Naive B cell (primary cell): ENCODE measurements at regions not wholly inside any gene's neighbourhood (a gene's known extent, or its start where the extent isn't known, plus 50 kb on each side); places are given as distances from the start of the nearest gene placed in this dataset.
A peak's percentile ranks its signal among the peaks of the same experiment; 100 is the strongest.
"Not testable (repeated sequence)": the region's sequence is repeated elsewhere in the genome, so short reads cannot be mapped to it uniquely, and the experiment has no call there.

ENCODE experiments used
- ATAC-seq, 2 donors: fragments of 150-1000 bp; cut with Tn5 transposase; 2 replicates each; pipeline ENCODE4 v1.10.0; 2021; ENCODE audit warnings: low read depth in 2 of 2, mild to moderate bottlenecking in 2 of 2, moderate library complexity in 2 of 2
- DNase-seq: peaks from one replicate; pipeline ENCODE4 v3.0.0; 2022
- H3K27ac Mint-ChIP-seq, 6 donors: one replicate each; pipeline ENCODE4 v1.8.0; 2020 to 2022; ENCODE audit warnings: mild to moderate bottlenecking in 6 of 6, mixed read lengths in 6 of 6, moderate library complexity in 5 of 6, inconsistent platforms in 2 of 6
- H3K27me3 Mint-ChIP-seq, 3 donors: one replicate each; pipeline ENCODE4 v1.8.0; 2021 to 2022; ENCODE audit warnings: mixed read lengths in 3 of 3, mild to moderate bottlenecking in 1 of 3
- H3K36me3 Mint-ChIP-seq, 2 donors: one replicate each; pipeline ENCODE4 v1.8.0; 2020 to 2022; ENCODE audit warnings: mixed read lengths in 2 of 2, inconsistent platforms in 1 of 2, mild to moderate bottlenecking in 1 of 2
- H3K4me1 Mint-ChIP-seq, 3 donors: one replicate each; pipeline ENCODE4 v1.8.0; 2020 to 2022; ENCODE audit warnings: mixed read lengths in 3 of 3, inconsistent platforms in 1 of 3, mild to moderate bottlenecking in 1 of 3, moderate library complexity in 1 of 3
- H3K4me3 Mint-ChIP-seq, 8 donors: one replicate each; pipeline ENCODE4 v1.8.0; 2020 to 2022; ENCODE audit warnings: mild to moderate bottlenecking in 8 of 8, mixed read lengths in 8 of 8, moderate library complexity in 8 of 8, inconsistent platforms in 2 of 8
- H3K9me3 Mint-ChIP-seq, 7 donors: one replicate each; pipeline ENCODE4 v1.8.0; 2020 to 2022; ENCODE audit warnings: mixed read lengths in 7 of 7, mild to moderate bottlenecking in 5 of 7, inconsistent platforms in 2 of 7, moderate library complexity in 1 of 7

DNA sequence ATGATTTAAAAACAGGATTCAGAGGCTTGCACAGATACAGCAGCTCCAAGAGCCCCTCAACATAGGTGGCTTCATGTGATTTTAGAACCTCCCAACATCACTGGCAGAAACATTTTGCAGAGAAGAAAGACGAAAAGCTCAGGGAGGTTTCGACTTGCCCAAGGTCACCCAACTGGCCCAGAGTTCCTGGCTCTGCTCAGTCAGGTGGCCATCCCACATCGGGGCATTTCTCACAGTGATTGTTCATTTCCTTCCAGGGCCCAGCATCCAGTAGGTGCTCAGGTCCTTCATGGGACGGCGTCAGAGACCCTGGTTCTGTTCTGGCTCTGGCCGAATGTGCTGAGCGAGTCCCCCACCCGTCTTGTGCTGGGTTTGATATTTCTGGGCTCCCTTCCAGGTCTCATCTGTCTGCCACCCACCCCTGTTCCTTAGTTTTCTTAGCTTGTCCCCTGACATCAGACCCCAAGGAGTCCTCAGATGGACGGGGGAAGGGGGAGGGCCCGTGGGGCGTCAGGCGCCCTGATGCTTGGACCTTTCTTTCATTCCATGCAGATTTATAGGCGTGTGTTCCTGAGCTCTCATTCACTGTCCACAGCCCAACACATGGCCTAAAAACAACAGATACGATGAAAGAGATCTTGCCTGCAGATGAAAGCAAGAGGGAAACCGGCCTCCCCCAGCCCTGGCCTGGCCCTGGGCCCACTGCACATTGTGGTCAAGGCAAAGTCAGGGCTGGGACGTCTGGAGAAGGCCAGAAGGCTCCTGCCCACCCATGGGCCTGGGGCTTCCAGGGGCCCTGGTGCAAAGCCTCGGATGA lies 123.1 kb upstream of the ZBTB40 start:
- DNase-seq, result no peak
- H3K4me1 Mint-ChIP-seq, result peaks cover 0 to 4% (median 0%) of the 10 kb centered on the region in 3 donors
- ATAC-seq, result no peak
- peaks cover 0 to 4% (median 0%) of the 10 kb centered on the region in 7 donors for H3K9me3 Mint-ChIP-seq
- peaks cover 0 to 22% (median 4%) of the 10 kb centered on the region in 3 donors for H3K27me3 Mint-ChIP-seq
- H3K4me3 Mint-ChIP-seq, result no peak overlapping the region
- no peaks in the 10 kb centered on the region for H3K36me3 Mint-ChIP-seq
- H3K27ac Mint-ChIP-seq, result peak overlapping the region in 1 of 6 donors; percentile 60

DNA sequence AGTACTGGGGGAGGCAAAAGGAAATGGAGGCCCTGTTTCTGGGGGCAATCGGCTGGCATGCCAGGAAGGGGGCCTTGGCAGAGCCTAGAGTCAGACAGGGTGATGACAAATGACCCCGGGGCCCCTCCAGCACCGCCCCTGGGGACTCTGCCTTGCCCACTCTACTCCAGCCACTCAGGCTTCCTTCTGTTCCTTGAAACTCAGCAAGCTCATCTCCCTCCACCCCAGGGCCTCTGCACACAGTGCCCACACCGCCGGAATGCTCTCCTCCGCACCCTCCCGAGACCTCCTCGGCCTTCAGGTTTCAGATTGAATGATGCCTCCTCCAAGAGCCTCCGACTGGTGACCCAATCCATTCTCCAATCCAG lies 122.5 kb upstream of the ZBTB40 start:
- Mint-ChIP-seq H3K4me1 (peaks cover 0 to 6% (median 0%) of the 10 kb centered on the region in 3 donors), H3K36me3 (no peaks in the 10 kb centered on the region), H3K9me3 (peaks cover 0 to 8% (median 0%) of the 10 kb centered on the region in 7 donors), H3K27me3 (peaks cover 0 to 28% (median 8%) of the 10 kb centered on the region in 3 donors), H3K27ac (no peak overlapping the region), H3K4me3 (no peak overlapping the region)
- ATAC-seq (no peak), DNase-seq (no peak)

DNA sequence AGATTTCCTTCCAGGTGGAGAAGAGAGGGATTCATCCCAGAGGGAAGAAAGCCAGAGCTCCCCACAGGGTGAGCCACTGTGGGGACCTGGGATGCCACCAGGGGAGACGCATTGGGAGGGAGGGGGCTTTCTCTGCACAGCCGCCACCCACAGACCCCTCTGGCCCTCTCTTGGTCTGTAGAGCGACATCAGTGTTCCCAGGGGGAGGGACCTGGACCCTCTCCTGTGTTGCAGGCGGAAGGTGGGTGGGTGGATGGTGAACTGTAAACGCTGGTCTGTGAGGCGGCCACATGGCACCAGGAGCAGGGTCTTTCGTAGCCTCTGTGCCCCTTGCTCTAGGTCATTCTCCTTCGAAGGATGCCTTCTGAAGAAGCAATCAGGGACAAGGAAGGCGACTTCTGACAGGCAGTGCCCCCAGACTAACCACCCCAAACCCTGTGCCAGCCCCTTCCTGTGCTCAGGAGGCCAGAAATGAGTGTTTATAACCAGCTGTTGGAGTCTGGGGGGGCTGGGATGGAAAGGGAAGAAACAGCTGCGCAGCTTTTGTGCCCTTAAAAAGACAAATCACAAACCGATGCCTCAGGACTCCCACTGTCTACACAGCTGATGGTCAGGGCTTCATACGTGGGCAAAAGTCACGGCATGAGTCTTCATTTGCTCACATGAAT lies 121.4 kb upstream of the ZBTB40 start:
- Mint-ChIP-seq H3K36me3 (no peaks in the 10 kb centered on the region), H3K27ac (no peak overlapping the region), H3K9me3 (peaks cover 0 to 12% (median 0%) of the 10 kb centered on the region in 7 donors), H3K4me1 (peaks cover 0 to 6% (median 0%) of the 10 kb centered on the region in 3 donors), H3K4me3 (no peak overlapping the region), H3K27me3 (peaks cover 0 to 28% (median 8%) of the 10 kb centered on the region in 3 donors)
- DNase-seq (no peak), ATAC-seq (no peak)

DNA sequence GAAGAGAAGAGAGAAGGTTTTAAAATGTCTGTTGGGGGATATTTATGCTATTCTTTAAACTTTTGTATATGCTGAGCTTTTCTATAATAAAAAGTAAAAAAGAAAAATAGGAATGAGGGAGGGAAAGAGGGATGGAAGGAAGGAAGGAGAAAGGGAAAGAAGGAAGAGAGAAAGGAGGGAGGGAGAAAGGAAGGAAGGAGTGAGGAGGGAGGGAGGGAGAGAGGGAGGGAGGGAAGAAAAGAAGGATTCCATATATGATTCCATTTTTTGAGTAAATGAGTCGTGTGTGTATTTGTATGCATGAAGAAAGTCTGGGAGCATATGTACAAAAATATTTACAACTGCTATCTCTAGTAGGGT lies 120.9 kb upstream of the ZBTB40 start:
- no peak overlapping the region for H3K4me3 Mint-ChIP-seq
- DNase-seq (no peak), ATAC-seq (no peak)
- H3K4me1 Mint-ChIP-seq, result peaks cover 0 to 6% (median 0%) of the 10 kb centered on the region in 3 donors
- H3K27me3 Mint-ChIP-seq, result peaks cover 0 to 28% (median 8%) of the 10 kb centered on the region in 3 donors
- H3K9me3 Mint-ChIP-seq, result peaks cover 0 to 12% (median 0%) of the 10 kb centered on the region in 7 donors
- no peak overlapping the region for H3K27ac Mint-ChIP-seq
- no peaks in the 10 kb centered on the region for H3K36me3 Mint-ChIP-seq

DNA sequence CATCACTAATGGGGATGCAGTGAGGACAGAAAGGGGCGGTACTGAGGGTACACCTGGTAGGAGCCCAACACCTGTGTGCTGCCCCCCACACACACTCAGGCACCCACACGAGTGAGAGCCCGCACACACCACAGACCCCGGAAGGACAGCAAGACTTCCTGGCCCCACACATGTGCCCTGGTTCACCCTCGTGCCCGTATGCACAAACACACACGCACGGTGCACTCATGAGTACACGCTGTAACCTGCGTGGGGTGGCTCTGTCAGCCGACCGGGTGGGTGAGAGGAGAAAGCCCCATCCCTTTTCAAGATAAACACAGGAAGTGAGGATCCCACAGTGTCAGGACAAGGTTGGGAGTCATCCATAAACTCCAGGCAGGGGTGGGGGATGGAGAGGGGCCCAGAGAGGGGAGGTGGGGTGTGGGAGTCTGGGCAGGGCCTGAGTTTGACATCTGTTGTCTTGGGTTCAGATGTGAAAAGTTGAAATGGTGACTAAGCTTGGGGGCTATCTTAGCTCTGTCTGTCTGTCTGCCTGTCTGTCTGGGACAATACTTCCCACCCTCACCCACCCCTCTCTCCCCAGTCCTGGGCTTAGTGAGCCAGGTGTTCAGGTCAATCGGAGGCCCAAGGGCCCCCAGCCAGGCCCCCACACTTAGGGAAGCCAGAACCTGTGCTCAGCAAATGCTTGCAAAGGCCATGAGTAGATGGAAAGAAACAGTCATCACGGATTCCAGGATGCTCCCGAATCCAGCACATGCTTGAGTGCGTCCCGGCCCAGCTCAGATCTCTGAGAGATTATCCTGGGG lies 119.8 kb upstream of the ZBTB40 start:
- Mint-ChIP-seq H3K27ac (no peak overlapping the region), H3K4me1 (peaks cover 0 to 6% (median 0%) of the 10 kb centered on the region in 3 donors), H3K36me3 (no peaks in the 10 kb centered on the region), H3K27me3 (peaks cover 0 to 28% (median 8%) of the 10 kb centered on the region in 3 donors), H3K9me3 (peaks cover 0 to 12% (median 0%) of the 10 kb centered on the region in 7 donors), H3K4me3 (no peak overlapping the region)
- DNase-seq, result no peak
- ATAC-seq, result no peak

DNA sequence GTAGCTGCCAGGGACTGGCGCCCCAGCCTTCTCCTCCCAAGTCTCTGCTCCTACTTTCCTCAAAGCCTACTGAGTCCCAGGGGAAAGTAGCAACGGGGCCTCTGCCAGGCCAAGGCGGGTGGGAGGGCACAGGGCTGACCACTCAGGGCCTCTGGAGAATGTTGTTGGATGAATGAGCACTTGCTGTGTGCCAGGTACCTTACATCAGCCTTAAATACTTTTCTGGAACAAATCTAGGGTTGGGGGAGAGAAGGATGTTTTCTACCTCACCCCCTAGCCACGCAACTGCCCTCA lies 119.3 kb upstream of the ZBTB40 start:
- Mint-ChIP-seq H3K27me3 (peaks cover 0 to 28% (median 8%) of the 10 kb centered on the region in 3 donors), H3K4me3 (no peak overlapping the region), H3K4me1 (peaks cover 0 to 6% (median 0%) of the 10 kb centered on the region in 3 donors), H3K9me3 (peaks cover 0 to 12% (median 0%) of the 10 kb centered on the region in 7 donors), H3K27ac (no peak overlapping the region), H3K36me3 (no peaks in the 10 kb centered on the region)
- DNase-seq (no peak), ATAC-seq (no peak)

DNA sequence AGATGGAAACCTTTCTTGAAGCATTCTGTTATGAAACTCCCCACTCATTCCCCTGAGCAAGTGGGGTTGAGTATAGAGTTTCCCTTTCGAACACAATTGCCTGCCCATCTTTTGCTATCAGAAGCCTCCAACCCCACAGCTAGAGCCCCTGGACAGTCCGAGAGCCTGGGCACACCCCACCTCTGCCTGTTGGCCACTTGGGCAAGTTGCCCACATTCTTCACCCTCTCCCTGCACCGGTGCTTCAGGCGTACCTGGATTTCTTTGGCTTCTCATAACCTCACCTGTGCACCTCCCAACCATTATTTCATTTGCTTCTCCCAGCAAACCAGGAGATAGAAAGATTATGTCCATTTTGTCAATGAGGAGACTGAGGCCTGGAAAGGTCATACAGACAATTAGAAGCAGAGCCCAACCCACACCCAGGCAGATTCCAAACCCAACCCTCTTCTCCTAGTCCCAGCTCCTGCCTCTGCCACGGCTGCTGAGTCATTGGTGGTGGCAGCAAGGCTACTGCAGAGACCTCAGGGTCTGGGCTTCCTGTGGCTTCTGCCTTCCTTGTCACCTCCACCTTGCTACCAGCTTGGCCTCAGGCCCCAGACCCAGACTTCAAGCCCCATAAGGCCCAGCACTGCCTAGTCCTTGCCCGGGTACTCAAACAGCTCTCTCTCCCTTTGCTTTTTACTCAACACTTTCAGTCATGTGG lies 118.7 kb upstream of the ZBTB40 start:
- no peak overlapping the region for H3K4me3 Mint-ChIP-seq

DNA sequence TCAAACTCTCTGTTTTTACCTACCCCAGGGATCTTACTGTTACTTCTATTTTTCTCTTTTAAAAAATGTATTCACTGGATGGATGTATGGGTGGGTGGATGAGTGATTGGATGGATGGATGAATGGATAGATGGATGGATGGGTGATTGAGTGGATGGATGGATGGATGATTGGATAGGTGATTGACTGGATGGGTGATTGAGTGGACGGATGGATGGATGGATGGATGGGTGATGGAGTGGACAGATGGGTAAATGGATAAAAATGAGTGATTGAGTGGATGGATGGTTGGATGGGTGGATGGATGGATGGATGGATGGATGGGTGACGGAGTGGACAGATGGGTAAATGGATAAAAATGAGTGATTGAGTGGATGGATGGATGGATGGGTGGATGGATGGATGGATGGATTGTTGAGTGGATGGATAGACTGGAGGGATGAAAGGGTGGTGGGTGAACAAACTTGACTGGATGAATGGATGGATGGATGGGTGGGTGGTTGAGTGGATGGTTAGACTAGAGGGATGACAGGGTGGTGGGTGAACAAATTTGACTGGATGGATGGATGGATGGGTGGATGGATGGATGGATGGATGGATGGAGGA lies 118.0 kb upstream of the ZBTB40 start:
- Mint-ChIP-seq H3K36me3 (no peaks in the 10 kb centered on the region), H3K9me3 (peaks cover 0 to 12% (median 0%) of the 10 kb centered on the region in 7 donors), H3K4me3 (no peak overlapping the region), H3K27ac (no peak overlapping the region), H3K27me3 (peaks cover 0 to 28% (median 8%) of the 10 kb centered on the region in 3 donors), H3K4me1 (peaks cover 0 to 6% (median 0%) of the 10 kb centered on the region in 3 donors)
- DNase-seq (no peak), ATAC-seq (no peak)

More for the DNA sequence above, 118.7 kb upstream of the ZBTB40 start:
- Mint-ChIP-seq H3K27ac (no peak overlapping the region), H3K36me3 (no peaks in the 10 kb centered on the region), H3K27me3 (peaks cover 0 to 28% (median 8%) of the 10 kb centered on the region in 3 donors), H3K4me1 (peaks cover 0 to 6% (median 0%) of the 10 kb centered on the region in 3 donors), H3K9me3 (peaks cover 0 to 12% (median 0%) of the 10 kb centered on the region in 7 donors)
- DNase-seq (no peak), ATAC-seq (no peak)

DNA sequence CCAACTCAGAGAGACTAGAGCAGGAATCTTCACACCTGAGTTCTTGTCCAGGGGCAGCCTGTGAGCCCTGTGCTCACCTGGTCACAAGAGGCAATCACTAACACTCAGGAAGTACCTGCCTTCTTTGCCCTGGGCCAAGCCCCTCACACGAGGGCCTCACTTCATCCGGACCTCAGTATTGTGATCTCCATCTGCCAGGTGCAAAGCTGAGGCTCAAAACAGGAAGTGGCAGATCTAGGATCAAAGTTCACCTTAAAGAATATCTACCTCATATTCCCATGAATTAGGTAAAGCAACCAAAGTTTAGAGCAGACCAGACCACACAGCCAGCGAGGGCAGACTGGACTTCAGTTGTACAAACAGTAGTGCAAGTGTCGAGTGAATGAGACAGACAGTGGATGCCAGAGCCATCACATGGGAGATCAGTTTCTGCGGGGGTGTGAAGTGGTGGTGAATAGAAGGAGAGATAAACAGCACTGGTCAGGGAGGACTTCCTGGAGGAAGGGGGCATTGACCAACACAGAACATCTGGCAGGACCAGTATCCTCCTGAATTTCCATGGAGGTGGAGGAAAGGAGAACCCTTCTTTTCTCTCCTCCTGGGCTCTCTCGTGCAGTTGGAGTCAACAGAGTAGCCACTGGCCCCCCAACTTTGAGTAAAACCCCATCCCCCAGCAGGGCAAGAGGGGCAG lies 116.6 kb upstream of the ZBTB40 start:
- Mint-ChIP-seq H3K4me1 (peaks cover 0 to 6% (median 0%) of the 10 kb centered on the region in 3 donors), H3K36me3 (no peaks in the 10 kb centered on the region), H3K27me3 (peaks cover 0 to 28% (median 14%) of the 10 kb centered on the region in 3 donors), H3K9me3 (peaks cover 0 to 12% (median 0%) of the 10 kb centered on the region in 7 donors), H3K27ac (no peak overlapping the region), H3K4me3 (no peak overlapping the region)
- ATAC-seq, result no peak
- DNase-seq, result no peak

DNA sequence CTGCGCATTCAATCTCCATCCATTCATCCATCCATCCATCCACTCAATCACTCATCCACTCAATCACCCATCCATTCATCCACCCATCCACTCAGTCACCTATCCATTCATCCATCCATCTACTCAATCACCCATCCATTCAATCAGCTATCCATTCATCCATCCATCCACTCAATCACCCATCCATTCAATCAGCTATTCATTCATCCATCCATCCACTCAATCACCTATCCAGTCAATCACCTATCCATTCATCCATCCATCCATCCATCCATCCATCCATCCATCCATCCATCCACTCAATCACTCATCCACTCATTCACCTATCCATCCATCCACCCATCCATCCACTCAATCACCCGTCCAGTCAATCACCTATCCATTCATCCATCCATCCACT lies 115.4 kb upstream of the ZBTB40 start:
- peaks cover 0 to 12% (median 0%) of the 10 kb centered on the region in 7 donors for H3K9me3 Mint-ChIP-seq

DNA sequence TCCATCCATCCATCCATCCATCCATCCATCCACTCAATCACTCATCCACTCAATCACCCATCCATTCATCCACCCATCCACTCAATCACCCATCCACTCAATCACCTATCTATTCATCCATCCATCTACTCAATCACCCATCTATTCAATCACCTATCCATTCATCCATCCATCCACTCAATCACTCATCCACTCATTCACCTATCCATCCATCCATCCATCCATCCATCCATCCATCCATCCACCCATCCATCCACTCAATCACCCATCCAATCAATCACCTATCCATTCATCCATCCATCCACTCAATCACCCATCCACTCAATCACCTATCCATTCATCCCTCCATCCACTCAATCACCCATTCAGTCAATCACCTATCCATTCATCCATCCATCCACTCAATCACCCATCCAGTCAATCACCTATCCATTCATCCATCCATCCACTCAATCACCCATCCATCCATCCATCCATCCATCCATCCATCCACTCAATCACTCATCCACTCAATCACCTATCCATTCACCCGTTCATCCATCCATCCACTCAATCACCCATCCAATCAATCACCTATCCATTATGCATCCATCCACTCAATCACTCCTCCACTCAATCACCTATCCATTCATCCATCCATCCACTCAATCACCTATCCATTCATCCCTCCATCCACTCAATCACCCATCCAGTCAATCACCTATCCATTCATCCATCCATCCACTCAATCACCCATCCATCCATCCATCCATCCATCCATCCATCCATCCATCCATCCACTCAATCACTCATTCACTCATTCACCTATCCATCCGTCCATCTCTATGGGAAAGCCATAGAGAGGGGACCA lies 114.7 kb upstream of the ZBTB40 start:
- ATAC-seq, H3K36me3 Mint-ChIP-seq, H3K4me1 Mint-ChIP-seq, H3K27ac Mint-ChIP-seq, H3K4me3 Mint-ChIP-seq, DNase-seq: not testable (repeated sequence)
- Mint-ChIP-seq H3K9me3 (peaks cover 0 to 12% (median 0%) of the 10 kb centered on the region in 7 donors), H3K27me3 (peaks cover 0 to 29% (median 19%) of the 10 kb centered on the region in 3 donors)

More for the DNA sequence above, 115.4 kb upstream of the ZBTB40 start:
- not testable (repeated sequence) for H3K4me3 Mint-ChIP-seq, H3K27ac Mint-ChIP-seq, DNase-seq, H3K4me1 Mint-ChIP-seq, H3K36me3 Mint-ChIP-seq, ATAC-seq
- peaks cover 0 to 32% (median 14%) of the 10 kb centered on the region in 3 donors for H3K27me3 Mint-ChIP-seq
